CD4-positive, alpha-beta T cell (primary cell): ENCODE measurements at regions not wholly inside any gene's neighbourhood (a gene's known extent, or its start where the extent isn't known, plus 50 kb on each side); places are given as distances from the start of the nearest gene placed in this dataset.

Experiments
- ATAC-seq: fragments of 200-7000 bp; cut with Tn5 transposase; one replicate; pipeline ENCODE4 v1.10.0; 2022; ENCODE audit warnings: mild to moderate bottlenecking; ENCODE audit not compliant: poor library complexity
- CTCF ChIA-PET: fragments of 350-600 bp; sonication (Branson Sonifier 250); formaldehyde crosslinking; loops from one replicate; lab custom pipeline; 2021; ENCODE audit warnings: antibody characterized with exemption, inconsistent platforms; lab: Charles Lee
- POLR2A ChIA-PET: fragments of 350-600 bp; sonication (Branson Sonifier 250); formaldehyde crosslinking; loops from one replicate; lab custom pipeline; 2021; ENCODE audit warnings: antibody characterized with exemption, inconsistent platforms; lab: Charles Lee
- DNase-seq, 14 experiments: peaks; one replicate each; pipeline ENCODE4 v3.0.0-alpha.2; 2013 to 2020; ENCODE audit warnings: mixed read lengths in 2 of 14
- H3K27ac ChIP-seq, 2 donors: one replicate each; pipeline versions ENCODE4 v1.5.1 to v1.7.0; 2013; ENCODE audit warnings: low read length in 2 of 2, low read depth in 1 of 2, mild to moderate bottlenecking in 1 of 2
- H3K27me3 ChIP-seq, 2 experiments: 1 replicate in 1 of 2; 2 replicates in 1 of 2; pipeline versions ENCODE4 v1.6.1 to v1.7.0; 2013; ENCODE audit warnings: low read length in 2 of 2, control low read depth in 1 of 2, mild to moderate bottlenecking in 1 of 2, moderate library complexity in 1 of 2; ENCODE audit not compliant: insufficient read depth in 2 of 2, control insufficient read depth in 1 of 2
- H3K36me3 ChIP-seq: one replicate; pipeline ENCODE4 v1.6.1; 2013; ENCODE audit warnings: low read length, control low read depth; ENCODE audit not compliant: insufficient read depth
- H3K4me1 ChIP-seq: one replicate; pipeline ENCODE4 v1.6.1; 2013; ENCODE audit warnings: low read length, control low read depth; ENCODE audit not compliant: insufficient read depth
- H3K4me3 ChIP-seq: one replicate; pipeline ENCODE4 v1.5.1; 2013; ENCODE audit warnings: mild to moderate bottlenecking, low read length, moderate library complexity
- H3K9me3 ChIP-seq, 2 experiments: 1 replicate in 1 of 2; 2 replicates in 1 of 2; pipeline versions ENCODE4 v1.6.1 to v1.7.0; 2013; ENCODE audit warnings: low read length in 2 of 2, mild to moderate bottlenecking in 2 of 2, control low read depth in 1 of 2, moderate library complexity in 1 of 2; ENCODE audit not compliant: control insufficient read depth in 1 of 2, insufficient read depth in 1 of 2
- H3K27ac Mint-ChIP-seq: one replicate; pipeline ENCODE4 v1.8.0; 2020; ENCODE audit warnings: mixed read lengths
- H3K27me3 Mint-ChIP-seq: one replicate; pipeline ENCODE4 v1.8.0; 2021; ENCODE audit warnings: mixed read lengths
- H3K36me3 Mint-ChIP-seq: one replicate; pipeline ENCODE4 v1.8.0; 2021; ENCODE audit warnings: low read depth, mixed read lengths
- H3K4me1 Mint-ChIP-seq: one replicate; pipeline ENCODE4 v1.8.0; 2021; ENCODE audit warnings: low read depth, mixed read lengths
- H3K4me3 Mint-ChIP-seq: one replicate; pipeline ENCODE4 v1.8.0; 2020; ENCODE audit warnings: mild to moderate bottlenecking, mixed read lengths
- H3K9me3 Mint-ChIP-seq: one replicate; pipeline ENCODE4 v1.8.0; 2020; ENCODE audit warnings: mixed read lengths
- CTCF ChIP-seq: fragments of 200-600 bp; IDR thresholded peaks from one replicate; pipeline ENCODE4 v1.8.0; 2022; ENCODE audit warnings: antibody characterized with exemption, mild to moderate bottlenecking
- intact Hi-C, 2 experiments: fragments of 100-400 bp; cut with DNase I in 1 of 2; cut with micrococcal nuclease in 1 of 2; formaldehyde crosslinking; loops; one replicate each; pipeline versions ENCODE4 v1.15.1 to v1.9.0; 2023 to 2025; cut with DNase I, micrococcal nuclease

- H3K27me3 Mint-ChIP-seq: peaks cover 10% of the 10 kb centered on the region
- Histone ChIP-seq H3K4me1 (no peaks in the 10 kb centered on the region), H3K27me3 (peaks cover 0 to 4% of the 10 kb centered on the region in 2 experiments), H3K9me3 (peaks cover 0 to 19% of the 10 kb centered on the region in 2 experiments), H3K36me3 (no peaks in the 10 kb centered on the region), H3K27ac (no peak overlapping the region), H3K4me3 (no peak overlapping the region)
- DNase-seq (no peak), ATAC-seq (no peak)
- intact Hi-C loops: no loop called here
- ChIA-PET POLR2A (no interaction called here), CTCF (no interaction called here)
- TF ChIP-seq CTCF: no peak
- no peaks in the 10 kb centered on the region for H3K9me3 Mint-ChIP-seq
- no peaks in the 10 kb centered on the region for H3K4me1 Mint-ChIP-seq
- H3K36me3 Mint-ChIP-seq: no peaks in the 10 kb centered on the region
- H3K27ac Mint-ChIP-seq: no peak overlapping the region
- H3K4me3 Mint-ChIP-seq: no peak overlapping the region
Observed at GRCh38 chr22:47608421-47608820, 846.0 kb downstream of the TBC1D22A start.

GRCh38 chr22:47607486-47607885 is 845.0 kb downstream of the TBC1D22A start:
- DNase-seq (no peak), ATAC-seq (no peak)
- H3K27ac ChIP-seq: no peak overlapping the region
- peaks cover 0 to 19% of the 10 kb centered on the region in 2 experiments for H3K9me3 ChIP-seq
- intact Hi-C loops: no loop called here
- Mint-ChIP-seq H3K4me3 (no peak overlapping the region), H3K36me3 (no peaks in the 10 kb centered on the region), H3K9me3 (no peaks in the 10 kb centered on the region), H3K27ac (no peak overlapping the region), H3K27me3 (peaks cover 6% of the 10 kb centered on the region), H3K4me1 (no peaks in the 10 kb centered on the region)
- H3K27me3 ChIP-seq: peaks cover 3 to 4% of the 10 kb centered on the region in 2 experiments
- ChIA-PET POLR2A (no interaction called here), CTCF (no interaction called here)
- no peaks in the 10 kb centered on the region for H3K36me3 ChIP-seq
- H3K4me3 ChIP-seq: no peak overlapping the region
- H3K4me1 ChIP-seq: no peaks in the 10 kb centered on the region
- TF ChIP-seq CTCF: no peak

DNA sequence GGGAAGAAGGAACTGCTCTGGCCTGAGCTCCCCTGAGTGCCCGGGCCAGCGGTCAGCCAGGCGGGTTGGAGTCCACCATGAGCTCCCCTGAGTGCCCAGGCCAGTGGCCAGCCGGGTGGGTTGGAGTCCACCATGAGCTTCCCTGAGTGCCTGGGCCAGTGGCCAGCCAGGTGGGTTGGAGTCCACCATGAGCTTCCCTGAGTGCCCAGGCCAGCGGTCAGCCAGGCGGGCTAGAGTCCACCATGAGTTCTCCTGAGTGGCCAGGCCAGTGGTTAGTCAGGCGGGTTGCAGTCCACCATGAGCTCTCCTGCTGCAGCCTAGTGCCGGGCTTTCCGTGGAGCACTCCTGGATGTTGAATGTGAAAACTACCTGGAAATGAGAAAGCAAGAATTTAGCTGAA is 844.0 kb downstream of the TBC1D22A start:
- ChIA-PET POLR2A (no interaction called here), CTCF (no interaction called here)
- H3K27me3 Mint-ChIP-seq: peaks cover 14% of the 10 kb centered on the region
- ATAC-seq: no peak
- H3K4me3 ChIP-seq: no peak overlapping the region
- no peaks in the 10 kb centered on the region for H3K36me3 ChIP-seq
- intact Hi-C loops: no loop called here
- no peaks in the 10 kb centered on the region for H3K4me1 ChIP-seq
- no peak overlapping the region for H3K4me3 Mint-ChIP-seq
- H3K9me3 Mint-ChIP-seq: no peaks in the 10 kb centered on the region
- H3K27ac Mint-ChIP-seq: no peak overlapping the region
- H3K36me3 Mint-ChIP-seq: no peaks in the 10 kb centered on the region
- no peaks in the 10 kb centered on the region for H3K4me1 Mint-ChIP-seq
- peaks cover 0 to 16% of the 10 kb centered on the region in 2 experiments for H3K9me3 ChIP-seq
- TF ChIP-seq CTCF: no peak
- peaks cover 3 to 9% of the 10 kb centered on the region in 2 experiments for H3K27me3 ChIP-seq
- no peak overlapping the region for H3K27ac ChIP-seq
- DNase-seq: no peak
